ENCODE measurements at regions not wholly inside any gene's neighbourhood (a gene's known extent, or its start where the extent isn't known, plus 50 kb on each side); places are given as distances from the start of the nearest gene placed in this dataset.
"Not testable (repeated sequence)": the region's sequence is repeated elsewhere in the genome, so short reads cannot be mapped to it uniquely, and the experiment has no call there.

DNA sequence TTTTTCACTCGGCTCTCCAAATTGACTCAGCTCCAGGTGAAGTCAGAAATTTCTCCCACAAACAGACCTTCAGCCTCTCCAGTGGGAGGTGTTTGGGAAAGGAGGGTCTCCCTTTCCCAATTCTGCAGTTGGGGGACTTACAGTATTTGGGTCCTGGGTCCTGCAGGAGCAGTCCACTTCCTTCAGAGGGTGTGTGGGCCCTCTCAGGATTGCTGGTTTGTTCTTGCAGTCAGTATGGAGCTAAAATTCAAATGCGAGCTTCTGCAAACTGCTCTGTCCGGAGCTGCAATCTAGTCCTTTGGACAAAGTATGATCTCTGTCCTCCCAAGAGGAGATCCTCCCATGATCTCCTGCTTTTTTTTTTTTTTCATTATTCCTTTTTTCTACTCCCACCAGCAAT is 87.9 kb upstream of the MSTN start:
- no peak for DNase-seq

DNA sequence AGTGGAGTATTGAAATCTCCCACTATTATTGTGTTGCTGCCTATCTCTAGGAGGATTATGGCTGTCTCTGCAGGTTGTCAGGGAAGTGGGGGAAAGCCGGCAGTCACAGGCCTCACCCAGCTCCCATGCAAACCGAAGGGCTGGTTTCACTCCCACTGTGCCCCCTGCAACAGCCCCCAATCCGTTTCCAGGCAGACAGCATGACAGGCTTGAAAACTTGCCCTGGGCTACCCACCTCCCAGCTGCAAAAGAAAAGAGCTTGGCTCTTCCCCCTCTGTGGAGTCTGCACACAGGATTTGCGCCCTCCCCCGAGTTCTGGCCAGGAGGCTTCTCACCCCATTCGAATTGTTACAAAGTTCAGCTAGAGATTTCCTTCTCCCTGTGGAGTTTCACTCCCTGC is 87.4 kb upstream of the MSTN start:
- no peak for DNase-seq

DNA sequence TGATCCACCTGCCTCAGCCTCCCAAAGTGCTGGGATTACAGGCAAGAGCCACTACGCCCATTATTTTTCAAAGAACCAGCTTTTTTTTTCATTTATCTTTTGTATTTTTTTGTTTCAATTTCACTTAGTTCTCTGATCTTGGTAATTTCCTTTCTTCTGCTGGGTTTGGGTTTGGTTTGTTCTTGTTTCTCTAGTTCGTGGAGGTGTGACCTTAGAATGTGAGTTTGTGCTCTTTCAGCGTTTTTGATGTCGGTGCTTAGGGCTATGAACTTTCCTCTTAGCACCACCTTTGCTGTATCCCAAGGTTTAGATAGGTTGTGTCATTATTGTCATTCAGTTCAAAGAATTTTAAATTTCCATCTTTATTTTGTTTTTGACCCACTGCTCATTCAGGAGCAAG is 86.7 kb upstream of the MSTN start:
- peak; percentile 33 for DNase-seq

DNA sequence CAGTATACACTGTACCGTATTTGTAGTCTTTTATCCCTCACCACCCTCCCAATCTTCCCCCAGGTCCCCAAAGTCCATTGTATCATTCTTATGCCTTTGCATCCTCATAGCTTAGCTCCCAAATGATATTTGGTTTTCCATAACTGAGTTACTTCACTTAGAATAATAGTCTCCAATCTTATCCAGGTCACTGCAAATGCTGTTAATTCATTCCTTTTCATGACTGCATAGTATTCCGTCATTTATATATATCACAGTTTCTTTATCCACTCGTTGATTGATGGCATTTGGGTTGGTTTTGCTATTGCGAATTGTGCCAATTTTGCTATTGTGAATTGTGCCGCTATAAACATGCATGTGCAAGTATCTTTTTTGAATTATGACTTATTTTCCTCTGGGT is 83.6 kb upstream of the MSTN start:
- not testable (repeated sequence) for DNase-seq

DNA sequence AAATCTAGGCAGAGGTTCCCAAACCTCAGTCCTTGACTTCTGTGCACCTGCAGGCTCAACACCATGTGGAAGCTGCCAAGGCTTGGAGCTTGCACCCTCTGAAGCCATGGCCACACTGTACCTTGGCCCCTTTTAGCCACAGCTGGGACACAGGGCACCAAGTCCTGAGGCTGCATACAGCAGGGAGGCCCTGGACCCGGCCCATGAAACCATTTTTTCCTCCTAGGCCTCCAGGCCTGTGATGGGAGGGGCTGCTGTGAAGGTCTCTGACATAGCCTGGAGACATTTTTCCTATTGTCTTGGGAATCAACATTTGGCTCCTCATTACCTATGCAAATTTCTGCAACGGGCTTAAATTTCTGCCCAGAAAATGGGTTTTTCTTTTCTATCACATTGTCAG is 77.9 kb upstream of the MSTN start:
- not testable (repeated sequence) for DNase-seq

DNA sequence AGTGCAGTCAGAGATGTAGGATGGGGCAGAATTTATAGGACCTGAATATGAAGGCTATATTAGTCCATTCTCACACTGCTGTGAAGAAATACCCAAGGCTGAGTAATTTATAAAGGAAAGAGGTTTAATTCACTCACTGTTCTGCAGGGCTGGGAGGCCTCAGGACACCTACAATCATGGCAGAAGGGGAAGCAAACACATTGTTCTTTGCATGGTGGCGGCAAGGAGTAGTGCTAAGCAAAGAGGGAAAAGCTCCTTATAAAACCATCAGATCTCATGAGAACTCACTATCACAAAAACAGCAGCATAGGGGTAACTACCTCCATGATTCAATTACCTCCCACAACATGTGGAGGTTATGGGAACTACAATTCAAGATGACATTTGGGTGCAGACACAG is 76.8 kb upstream of the MSTN start:
- DNase-seq = no peak

DNA sequence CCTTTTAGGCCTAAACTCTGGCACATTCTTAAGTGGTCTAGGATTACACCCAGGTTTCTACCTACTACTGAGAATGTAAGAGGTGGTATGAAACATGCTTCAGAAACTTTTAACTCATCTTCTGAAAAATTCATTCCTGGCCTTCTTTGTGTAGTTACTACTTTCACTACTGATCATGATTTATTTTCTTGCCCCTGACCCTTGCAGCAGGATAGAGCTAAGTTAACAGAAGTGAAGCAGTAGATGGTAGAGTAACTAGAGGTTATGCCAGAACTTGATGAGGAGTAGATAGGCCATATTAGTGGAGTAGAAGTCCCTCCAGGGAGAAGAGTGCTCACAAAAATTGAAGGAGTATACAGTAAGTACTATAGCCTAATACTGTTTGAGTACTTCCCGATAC is 75.5 kb upstream of the MSTN start:
- no peak for DNase-seq

DNA sequence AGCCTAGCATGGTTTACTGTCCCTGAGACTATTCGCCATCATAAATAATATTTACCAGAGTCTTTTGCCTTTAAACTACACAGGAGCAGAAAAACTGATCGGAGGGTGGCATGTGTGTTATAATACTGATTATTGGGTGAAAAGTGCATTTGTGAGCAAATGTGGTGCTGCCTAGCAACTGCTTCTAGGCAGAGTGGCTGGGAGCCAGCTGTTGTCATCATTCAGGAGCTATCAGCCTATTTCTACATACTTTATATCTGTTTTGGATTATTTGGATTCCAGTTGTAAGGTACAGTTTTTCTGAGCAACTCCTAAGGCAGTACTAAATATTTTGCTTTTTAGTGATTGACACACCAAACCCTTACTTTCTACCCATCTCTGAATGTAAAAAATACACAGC is 75.0 kb upstream of the MSTN start:
- no peak for DNase-seq

DNA sequence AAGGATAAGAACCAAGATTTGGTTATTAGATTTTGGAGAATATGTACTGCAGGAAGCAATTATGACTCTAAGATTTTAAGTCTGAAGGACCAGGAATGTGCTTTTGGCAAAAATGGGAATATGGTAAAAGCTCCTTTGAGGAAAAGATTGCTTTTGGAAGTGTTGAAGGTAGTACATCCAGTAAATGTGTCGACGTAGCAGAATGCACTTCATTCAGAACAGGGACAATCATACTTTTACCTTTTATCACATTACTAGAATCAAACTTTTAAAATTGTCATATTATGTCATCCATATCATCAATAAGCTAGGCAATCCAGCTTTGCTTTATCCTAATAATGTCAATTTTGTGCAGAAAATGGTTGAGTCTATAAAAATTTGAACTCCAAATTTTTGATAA is 74.3 kb upstream of the MSTN start:
- no peak for DNase-seq

DNA sequence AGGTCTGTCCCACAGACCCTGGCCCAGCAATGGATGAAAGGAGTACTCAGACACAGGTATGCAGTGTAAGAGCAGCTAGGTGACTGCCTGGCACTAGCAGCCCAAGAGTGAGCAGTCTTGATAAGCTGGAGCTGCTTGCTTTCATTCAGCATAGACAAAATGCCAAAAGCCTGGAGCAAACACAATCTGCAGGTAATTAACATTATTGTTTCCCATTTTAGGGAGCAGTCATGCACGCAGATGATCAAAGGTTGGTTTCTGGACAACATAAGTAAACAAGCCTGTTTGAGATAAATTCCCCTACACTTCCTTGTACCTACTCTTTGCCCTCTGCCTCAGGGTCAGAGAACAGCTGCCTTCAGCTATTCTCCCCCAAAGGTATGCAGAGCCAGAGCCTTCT is 73.7 kb upstream of the MSTN start:
- DNase-seq = no peak

DNA sequence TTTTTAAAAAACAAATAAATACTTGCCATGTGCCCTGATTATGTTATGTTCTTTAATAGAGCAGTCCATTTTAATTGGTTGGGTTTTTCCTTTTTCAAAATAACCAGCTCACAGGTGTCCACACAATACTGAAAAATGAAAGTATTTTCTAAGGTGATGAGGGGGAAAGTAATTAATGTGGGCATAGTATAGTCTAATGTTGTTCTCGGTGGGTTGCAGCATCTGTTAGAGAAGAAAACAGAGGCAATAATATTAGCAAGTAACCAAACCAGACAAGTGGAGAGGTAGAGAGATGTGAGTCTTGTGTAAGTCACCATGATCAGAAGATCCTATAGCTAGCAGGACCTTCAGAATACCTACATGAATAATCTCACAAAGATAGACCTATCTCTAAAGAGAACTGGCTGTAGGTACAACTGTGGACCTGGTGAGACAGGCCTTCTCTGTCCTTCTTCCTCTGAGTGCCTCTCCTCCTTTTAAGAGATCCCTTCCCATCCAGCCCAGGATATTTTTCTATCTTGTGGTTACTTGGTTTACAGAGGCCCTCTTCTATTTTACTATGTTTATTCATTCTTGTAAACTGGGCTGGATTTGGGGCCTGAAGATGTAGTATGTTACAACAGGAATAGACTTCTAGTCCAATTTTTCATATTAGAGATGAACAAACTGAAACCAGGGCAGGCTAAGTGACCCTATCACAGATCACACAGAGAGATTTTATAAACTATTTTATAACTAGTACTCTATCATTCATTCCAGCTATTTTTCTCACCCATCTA is 67.1 kb upstream of the MSTN start:
- DNase-seq = no peak

DNA sequence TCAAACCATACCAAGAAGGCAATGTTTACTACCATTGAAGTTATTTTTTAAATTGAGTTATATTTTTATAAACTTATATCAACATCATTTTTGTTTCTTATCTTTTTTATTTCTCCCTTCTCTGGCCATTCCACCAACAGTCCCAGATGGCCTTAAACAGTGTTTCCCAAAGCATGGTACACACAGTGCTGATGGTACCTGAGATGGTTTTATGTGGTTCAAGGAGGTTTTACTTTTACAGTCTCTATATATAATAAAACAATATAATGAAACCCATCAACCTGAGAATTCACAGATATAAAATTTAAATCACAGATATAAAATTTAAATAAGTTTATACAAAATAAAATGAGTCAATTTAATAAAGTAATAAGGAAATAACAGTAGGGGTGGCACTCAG is 65.1 kb upstream of the MSTN start:
- no peak for DNase-seq

DNA sequence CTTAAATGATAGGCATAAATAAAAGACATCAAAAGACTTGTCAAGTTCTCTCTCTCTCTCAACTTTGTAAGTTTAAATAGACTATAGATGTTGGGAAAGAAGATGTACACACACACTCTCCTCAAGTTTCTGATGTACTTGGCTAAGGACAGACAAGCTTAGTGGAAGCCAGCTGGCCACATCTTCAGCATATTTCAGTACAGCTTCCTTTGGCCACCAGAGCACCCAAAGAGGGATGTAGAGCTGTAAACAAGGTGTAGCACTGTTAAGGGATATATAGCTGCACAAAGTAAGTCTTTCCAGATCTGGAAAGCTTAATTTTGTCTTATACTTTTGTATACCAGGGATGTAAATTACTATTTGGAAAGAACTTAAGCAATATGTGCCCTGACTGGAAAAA is 64.3 kb upstream of the MSTN start:
- no peak for DNase-seq

DNA sequence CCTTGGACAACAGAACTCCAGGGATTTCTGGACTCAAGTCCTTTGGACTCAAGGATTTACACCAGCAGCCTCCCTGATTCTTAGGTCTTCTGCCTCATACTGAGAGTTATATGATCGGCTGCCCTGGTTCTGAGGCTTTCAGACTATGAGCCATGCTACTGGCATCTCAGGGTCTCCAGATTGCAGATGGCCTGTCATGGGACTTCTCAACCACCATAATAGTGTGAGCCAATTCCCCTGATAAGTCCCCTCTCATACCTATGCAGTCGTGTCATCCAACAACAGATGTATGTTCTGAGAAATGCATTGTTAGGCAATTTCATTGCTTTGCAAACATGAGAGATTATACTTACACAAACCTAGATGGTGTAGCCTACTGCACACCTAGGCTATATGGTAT is 61.4 kb upstream of the MSTN start:
- no peak for DNase-seq

DNA sequence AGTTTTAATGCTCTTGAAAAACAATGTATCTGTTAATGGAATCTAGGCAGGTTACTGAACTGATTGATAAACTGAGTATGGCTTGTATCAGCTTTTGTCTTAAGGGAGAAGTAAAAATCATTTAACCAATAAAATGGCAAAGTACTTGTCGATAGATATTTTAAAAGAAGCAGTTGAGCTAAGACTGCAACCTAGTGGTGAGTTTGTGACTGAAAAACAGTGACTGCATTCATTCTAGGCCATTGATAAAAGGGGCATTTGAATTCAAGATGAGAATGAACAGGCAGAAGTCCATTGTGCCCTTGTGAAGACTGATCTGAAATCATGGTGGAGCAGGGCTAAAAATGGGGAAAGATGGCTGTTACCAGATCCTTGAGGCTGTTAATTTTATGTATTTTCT is 59.4 kb upstream of the MSTN start:
- DNase-seq = peak; percentile 21

DNA sequence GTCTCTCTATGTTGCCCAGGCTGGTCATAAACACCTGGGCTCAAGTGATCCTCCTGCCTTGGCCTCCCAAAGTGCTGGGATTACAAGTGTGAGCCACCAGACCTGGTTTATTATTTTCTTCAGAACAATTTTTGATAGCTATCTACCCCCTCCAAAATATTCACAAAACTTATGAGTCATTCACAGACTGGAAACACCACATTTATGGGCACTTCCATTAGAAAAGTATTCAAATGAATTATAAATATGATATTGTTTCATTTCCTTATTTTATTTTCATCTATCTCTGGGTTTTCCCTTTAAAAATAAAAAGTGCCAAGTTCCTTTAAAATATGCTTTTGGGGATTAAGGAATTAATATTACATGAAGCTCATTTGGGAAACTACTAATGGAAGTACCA is 58.8 kb upstream of the MSTN start:
- no peak for DNase-seq

DNA sequence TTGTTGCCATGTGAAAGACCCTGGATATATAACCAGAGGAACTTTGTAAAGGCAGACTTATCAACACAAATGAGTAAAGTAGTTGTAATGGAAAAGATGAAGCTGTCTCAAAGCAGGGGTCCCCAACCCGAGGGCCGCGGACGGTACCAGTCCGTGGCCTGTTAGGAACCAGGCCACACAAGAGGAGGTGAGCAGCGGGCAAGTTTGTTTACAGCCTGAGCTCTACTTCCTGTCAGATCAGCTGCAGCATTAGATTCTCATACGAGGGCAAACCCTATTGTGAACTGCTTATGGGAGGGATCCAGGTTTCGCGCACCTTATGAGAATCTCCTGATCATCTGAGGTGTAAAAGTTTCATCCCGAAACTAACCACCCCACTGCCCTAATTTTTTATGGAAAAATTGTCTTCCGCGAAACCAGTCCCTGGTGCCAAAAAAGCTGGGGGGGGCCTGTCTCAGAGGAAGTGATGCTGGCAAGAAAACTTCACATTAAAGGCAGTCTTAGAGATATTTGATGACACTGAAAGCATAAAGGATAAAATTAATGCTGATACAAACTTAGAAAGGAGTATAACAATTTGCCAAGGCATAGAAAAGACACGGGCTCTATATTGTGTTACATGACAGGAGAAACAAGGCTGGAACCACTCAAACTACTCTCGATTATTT is 57.5 kb upstream of the MSTN start:
- peak; percentile 26 for DNase-seq

DNA sequence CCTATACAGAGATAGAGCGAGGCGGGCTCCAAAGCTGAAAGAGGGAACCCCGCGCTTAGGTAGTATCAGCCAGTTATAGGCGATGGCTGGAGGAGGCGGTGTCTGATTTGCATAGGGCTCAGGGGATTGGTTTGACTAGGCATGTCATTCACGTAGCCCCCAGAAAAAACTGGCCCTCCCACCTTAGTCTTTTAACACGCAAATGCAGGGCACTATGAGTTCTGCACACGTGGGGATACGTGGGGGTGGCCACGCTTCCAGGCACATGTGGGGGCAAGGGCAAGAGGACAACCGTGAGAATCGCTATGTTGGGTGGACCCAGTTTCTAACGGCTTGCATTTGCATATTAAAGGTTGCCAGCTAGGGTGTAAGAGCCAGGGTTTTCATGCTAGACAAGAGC is 56.7 kb upstream of the MSTN start:
- peak; percentile 56 for DNase-seq

DNA sequence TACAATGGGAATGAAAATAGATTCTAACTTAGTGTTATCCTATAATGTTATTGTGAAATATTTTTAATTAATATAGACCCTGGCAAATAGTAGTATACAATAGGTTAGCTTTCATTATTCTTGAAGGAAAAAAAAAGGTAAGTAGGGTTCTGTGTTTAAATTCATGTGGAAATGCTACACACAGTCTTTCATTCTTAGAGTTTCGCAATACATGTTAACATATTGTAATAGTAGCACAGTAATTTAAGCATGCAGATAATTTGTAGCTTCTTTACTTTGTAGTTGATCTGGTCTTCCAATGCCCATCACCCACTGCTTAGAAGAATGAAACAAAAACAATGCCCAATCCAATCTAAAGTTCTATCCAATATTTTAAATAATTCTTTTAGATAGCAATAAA is 54.8 kb upstream of the MSTN start:
- no peak for DNase-seq

DNA sequence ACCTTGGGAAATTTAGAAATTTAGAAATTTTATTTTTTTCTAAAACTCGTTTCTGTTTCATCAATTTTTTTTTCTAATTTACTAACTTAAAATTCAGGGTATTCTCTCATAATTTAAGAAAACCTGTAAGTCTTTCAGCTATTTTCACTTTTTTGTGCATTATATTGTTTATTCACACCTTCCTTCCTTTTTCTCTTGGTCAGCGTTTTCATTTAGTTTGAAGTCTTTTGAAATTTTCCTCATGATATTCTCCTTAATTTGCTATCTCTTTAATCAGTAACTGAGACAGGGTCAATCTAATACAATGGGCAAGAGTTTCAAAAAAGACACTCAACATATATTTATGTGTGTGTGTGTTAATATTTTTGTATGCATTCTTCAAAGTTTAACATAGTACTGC is 50.5 kb upstream of the MSTN start:
- no peak for DNase-seq

Data from CD4-positive, alpha-beta T cell treated with Interleukin-10 for 1 hour (primary cell).